ENCODE measurements at regions not wholly inside any gene's neighbourhood (a gene's known extent, or its start where the extent isn't known, plus 50 kb on each side); places are given as distances from the start of the nearest gene placed in this dataset.

GRCh38 chr16:79758615-79759346 lies 158.2 kb upstream of the MAF start:
- H3K27me3 ChIP-seq (replicated peaks; ENCODE audit: insufficient read depth, low read depth, low read length, poor library complexity) = no peaks in the 10 kb centered on the region
- BruUV-seq (replicated peaks) = no TSS peak
- H3K4me3 ChIP-seq (ENCODE audit: low read depth, low read length, poor library complexity, severe bottlenecking) = no peak overlapping the region
- ChIA-PET POLR2A (ENCODE audit: low non-redundant PET) (no interaction called here), CTCF (no interaction called here)
- H3K9me3 ChIP-seq (ENCODE audit: low read depth, low read length, poor library complexity, severe bottlenecking) = no peaks in the 10 kb centered on the region
- H3K36me3 ChIP-seq (ENCODE audit: insufficient read depth, low read length, poor library complexity, severe bottlenecking) = no peaks in the 10 kb centered on the region
- TF ChIP-seq EZH2 (IDR thresholded peaks at IDR 0.05; ENCODE audit: borderline replicate concordance, low read depth, low read length, poor library complexity, severe bottlenecking) = no peak
- TF ChIP-seq CTCF (conservative IDR thresholded peaks at IDR 0.05; ENCODE audit: low read depth, low read length) = no peak
- no peaks in the 10 kb centered on the region for H3K4me1 ChIP-seq (ENCODE audit: insufficient read depth, low read length, poor library complexity, severe bottlenecking)
- DNase-seq (ENCODE audit: low spot score) = no peak
- no peak overlapping the region for H3K27ac ChIP-seq (ENCODE audit: low read depth, low read length, poor library complexity, severe bottlenecking)
- intact Hi-C loops (cut with micrococcal nuclease; ENCODE audit: unreplicated experiment) = no loop called here

- no peak for DNase-seq (ENCODE audit: low spot score)
- Histone ChIP-seq H3K27me3 (replicated peaks; ENCODE audit: insufficient read depth, low read depth, low read length, poor library complexity) (no peaks in the 10 kb centered on the region), H3K27ac (ENCODE audit: low read depth, low read length, poor library complexity, severe bottlenecking) (no peak overlapping the region), H3K4me3 (ENCODE audit: low read depth, low read length, poor library complexity, severe bottlenecking) (no peak overlapping the region), H3K4me1 (ENCODE audit: insufficient read depth, low read length, poor library complexity, severe bottlenecking) (no peaks in the 10 kb centered on the region), H3K9me3 (ENCODE audit: low read depth, low read length, poor library complexity, severe bottlenecking) (no peaks in the 10 kb centered on the region), H3K36me3 (ENCODE audit: insufficient read depth, low read length, poor library complexity, severe bottlenecking) (no peaks in the 10 kb centered on the region)
- ChIA-PET CTCF (no interaction called here), POLR2A (ENCODE audit: low non-redundant PET) (no interaction called here)
- TF ChIP-seq EZH2 (IDR thresholded peaks at IDR 0.05; ENCODE audit: borderline replicate concordance, low read depth, low read length, poor library complexity, severe bottlenecking) (no peak), CTCF (conservative IDR thresholded peaks at IDR 0.05; ENCODE audit: low read depth, low read length) (no peak)
- intact Hi-C loops (cut with micrococcal nuclease; ENCODE audit: unreplicated experiment) = no loop called here
- BruUV-seq (replicated peaks) = no TSS peak
These were observed 157.4 kb upstream of the MAF start for GRCh38 chr16:79757968-79758367.

GRCh38 chr16:79757163-79757562 lies 156.6 kb upstream of the MAF start:
- POLR2A ChIA-PET (ENCODE audit: low non-redundant PET) = no interaction called here
- Histone ChIP-seq H3K4me1 (ENCODE audit: insufficient read depth, low read length, poor library complexity, severe bottlenecking) (no peaks in the 10 kb centered on the region), H3K27ac (ENCODE audit: low read depth, low read length, poor library complexity, severe bottlenecking) (no peak overlapping the region), H3K4me3 (ENCODE audit: low read depth, low read length, poor library complexity, severe bottlenecking) (no peak overlapping the region), H3K27me3 (replicated peaks; ENCODE audit: insufficient read depth, low read depth, low read length, poor library complexity) (no peaks in the 10 kb centered on the region), H3K9me3 (ENCODE audit: low read depth, low read length, poor library complexity, severe bottlenecking) (no peaks in the 10 kb centered on the region), H3K36me3 (ENCODE audit: insufficient read depth, low read length, poor library complexity, severe bottlenecking) (no peaks in the 10 kb centered on the region)
- intact Hi-C loops (cut with micrococcal nuclease; ENCODE audit: unreplicated experiment) = no loop called here
- CTCF ChIA-PET = no interaction called here
- TF ChIP-seq CTCF (conservative IDR thresholded peaks at IDR 0.05; ENCODE audit: low read depth, low read length) (no peak), EZH2 (IDR thresholded peaks at IDR 0.05; ENCODE audit: borderline replicate concordance, low read depth, low read length, poor library complexity, severe bottlenecking) (no peak)
- DNase-seq (ENCODE audit: low spot score) = no peak
- no TSS peak for BruUV-seq (replicated peaks)
